HG02642 (cell line): ENCODE measurements at regions not wholly inside any gene's neighbourhood (a gene's known extent, or its start where the extent isn't known, plus 50 kb on each side); places are given as distances from the start of the nearest gene placed in this dataset.
"Not testable (repeated sequence)": the region's sequence is repeated elsewhere in the genome, so short reads cannot be mapped to it uniquely, and the experiment has no call there.

Experiments used
- ATAC-seq: cut with Tn5 transposase; IDR thresholded peaks from one replicate; pipeline ENCODE4 v1.9.1; 2021; ENCODE audit warnings: mild to moderate bottlenecking; ENCODE audit not compliant: unreplicated experiment, poor library complexity

- ATAC-seq: no peak
These were observed 173.5 kb downstream of the NPFFR2 start for GRCh38 chr4:72205298-72205697.

GRCh38 chr4:72205831-72206230 is 174.0 kb downstream of the NPFFR2 start:
- ATAC-seq: no peak

DNA sequence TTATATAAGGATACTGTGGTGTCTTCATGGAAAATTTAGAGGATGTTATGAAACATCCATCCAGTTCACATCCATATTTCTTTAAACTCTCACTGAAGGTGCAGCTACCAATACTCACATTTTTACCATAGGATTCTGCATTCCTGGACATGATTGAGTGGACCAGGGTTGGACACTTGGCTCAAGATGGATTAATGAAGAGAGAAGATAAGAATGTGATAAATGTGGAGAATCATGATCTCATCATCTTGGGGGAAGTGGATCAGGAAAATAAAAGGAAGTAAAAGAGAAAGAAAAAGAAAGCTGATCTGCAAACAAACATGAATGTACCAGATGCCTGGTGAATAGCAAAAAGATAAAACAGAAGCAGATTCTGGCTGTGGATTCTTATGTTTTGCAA is 175.4 kb downstream of the NPFFR2 start:
- ATAC-seq: no peak

DNA sequence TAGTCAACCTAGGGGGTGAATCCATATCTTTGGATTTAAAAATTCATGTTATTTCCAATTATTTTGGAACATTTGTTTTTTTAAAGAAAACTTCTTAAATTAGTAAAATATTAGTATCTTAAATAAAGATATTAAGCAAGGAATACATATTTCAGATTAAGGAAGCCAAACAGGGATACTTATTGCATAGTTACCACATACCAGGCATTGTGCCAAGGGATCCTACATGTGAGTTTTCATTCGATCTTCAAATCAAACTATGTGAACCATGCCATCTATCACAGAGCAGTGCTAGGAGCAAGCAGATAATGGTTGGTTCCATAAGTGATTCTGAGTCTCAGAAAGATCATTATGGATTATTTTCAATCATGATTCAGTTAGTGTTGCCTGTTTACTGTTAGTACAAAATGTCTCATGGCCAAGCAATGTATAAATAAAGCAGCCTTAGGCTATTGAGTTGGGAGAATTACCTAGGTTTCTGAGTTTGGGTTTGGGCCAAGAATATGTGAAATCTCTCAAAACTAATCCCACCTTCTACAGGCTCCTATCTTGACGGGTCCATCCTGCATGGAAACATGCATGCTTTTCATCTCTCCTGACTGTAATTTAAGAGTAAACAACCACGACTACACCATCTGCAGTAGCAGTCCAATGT is 176.7 kb downstream of the NPFFR2 start:
- no peak for ATAC-seq

- ATAC-seq: peak; percentile 65
These were observed 177.8 kb downstream of the NPFFR2 start for GRCh38 chr4:72209600-72209999.

GRCh38 chr4:72213763-72214162 is 182.0 kb downstream of the NPFFR2 start:
- ATAC-seq: not testable (repeated sequence)

- ATAC-seq: no peak
These were observed 183.4 kb downstream of the NPFFR2 start for GRCh38 chr4:72215198-72215597.

- ATAC-seq: no peak
These were observed 184.9 kb downstream of the NPFFR2 start for GRCh38 chr4:72216539-72217277.

DNA sequence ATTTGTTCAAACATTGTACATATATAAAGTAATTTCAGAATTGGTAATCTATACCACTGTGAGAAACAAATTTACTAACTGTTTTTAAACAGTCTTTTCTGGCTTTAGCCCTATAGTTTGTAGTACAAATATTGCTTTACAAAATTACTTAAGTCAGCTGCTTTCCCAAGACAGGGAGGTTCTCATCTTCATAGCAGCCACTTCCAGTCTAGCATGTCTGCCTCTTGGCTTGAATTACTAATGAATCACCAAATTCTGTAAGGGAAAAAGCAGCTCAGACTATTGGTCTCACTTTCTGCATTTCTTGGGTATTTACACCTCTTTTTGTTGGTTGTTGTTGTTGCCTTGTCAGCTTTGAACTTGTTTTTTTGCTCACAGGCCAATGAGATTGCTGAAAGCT is 187.2 kb downstream of the NPFFR2 start:
- no peak for ATAC-seq
